VCaP (cell line): ENCODE measurements at regions not wholly inside any gene's neighbourhood (a gene's known extent, or its start where the extent isn't known, plus 50 kb on each side); places are given as distances from the start of the nearest gene placed in this dataset.

ENCODE experiments used
- H3K27ac ChIP-seq: fragments of 450-650 bp; 2 replicates; pipeline ENCODE4 v1.5.1; 2017
- CTCF ChIP-seq: fragments of 450-650 bp; conservative IDR thresholded peaks from 2 replicates; pipeline ENCODE4 v1.5.1; 2017; ENCODE audit warnings: mild to moderate bottlenecking, moderate library complexity

GRCh38 chr2:18410543-18410942, 149.9 kb downstream of the RDH14 start:
- no peak overlapping the region for H3K27ac ChIP-seq
- TF ChIP-seq CTCF = 0 out of 2 replicates have a peak, but pooled peaks have one; percentile 10

- no peak overlapping the region for H3K27ac ChIP-seq
- TF ChIP-seq CTCF = no peak
Observed at GRCh38 chr2:18408638-18409037, 151.8 kb downstream of the RDH14 start.

GRCh38 chr2:18406219-18406618, 154.2 kb downstream of the RDH14 start:
- TF ChIP-seq CTCF = no peak

GRCh38 chr2:18404708-18405107, 155.7 kb downstream of the RDH14 start:
- H3K27ac ChIP-seq = no peak overlapping the region
- TF ChIP-seq CTCF = 0 out of 2 replicates have a peak, but pooled peaks have one; percentile 19

More at GRCh38 chr2:18406219-18406618, 154.2 kb downstream of the RDH14 start:
- no peak overlapping the region for H3K27ac ChIP-seq

- no peak overlapping the region for H3K27ac ChIP-seq
- no peak for TF ChIP-seq CTCF
Observed at GRCh38 chr2:18403921-18404522, 156.4 kb downstream of the RDH14 start.

- TF ChIP-seq CTCF = no peak
- no peak overlapping the region for H3K27ac ChIP-seq
Observed at GRCh38 chr2:18402831-18403230, 157.6 kb downstream of the RDH14 start.

GRCh38 chr2:18401471-18401870, 159.0 kb downstream of the RDH14 start:
- H3K27ac ChIP-seq = no peak overlapping the region

More at GRCh38 chr2:18401471-18401870, 159.0 kb downstream of the RDH14 start:
- no peak for TF ChIP-seq CTCF
